ENCODE measurements at regions not wholly inside any gene's neighbourhood (a gene's known extent, or its start where the extent isn't known, plus 50 kb on each side); places are given as distances from the start of the nearest gene placed in this dataset.

- TF ChIP-seq CTCF (IDR thresholded peaks at IDR 0.05; ENCODE audit: unreplicated experiment), result no peak
- no peak overlapping the region for H3K4me3 Mint-ChIP-seq (ENCODE audit: low read depth)
- H3K27me3 Mint-ChIP-seq, result no peaks in the 10 kb centered on the region
- H3K36me3 Mint-ChIP-seq (ENCODE audit: insufficient read depth), result no peaks in the 10 kb centered on the region
- peaks cover 9% of the 10 kb centered on the region for H3K9me3 Mint-ChIP-seq (ENCODE audit: low read depth)
- no peaks in the 10 kb centered on the region for H3K4me1 Mint-ChIP-seq (ENCODE audit: low read depth)
- DNase-seq (ENCODE audit: low spot score, unreplicated experiment), result no peak
- H3K27ac Mint-ChIP-seq, result no peak overlapping the region
These were observed 712.2 kb upstream of the POM121L12 start for GRCh38 chr7:52323202-52323746.

GRCh38 chr7:52320610-52321009 lies 714.8 kb upstream of the POM121L12 start:
- TF ChIP-seq CTCF (IDR thresholded peaks at IDR 0.05; ENCODE audit: unreplicated experiment), result no peak
- peaks cover 8% of the 10 kb centered on the region for H3K9me3 Mint-ChIP-seq (ENCODE audit: low read depth)
- no peaks in the 10 kb centered on the region for H3K36me3 Mint-ChIP-seq (ENCODE audit: insufficient read depth)

GRCh38 chr7:52317921-52318320 lies 717.5 kb upstream of the POM121L12 start:
- no peak for DNase-seq (ENCODE audit: low spot score, unreplicated experiment)
- peaks cover 8% of the 10 kb centered on the region for H3K9me3 Mint-ChIP-seq (ENCODE audit: low read depth)
- no peaks in the 10 kb centered on the region for H3K36me3 Mint-ChIP-seq (ENCODE audit: insufficient read depth)
- H3K4me1 Mint-ChIP-seq (ENCODE audit: low read depth), result no peaks in the 10 kb centered on the region
- H3K27me3 Mint-ChIP-seq, result no peaks in the 10 kb centered on the region
- no peak overlapping the region for H3K27ac Mint-ChIP-seq
- H3K4me3 Mint-ChIP-seq (ENCODE audit: low read depth), result no peak overlapping the region
- TF ChIP-seq CTCF (IDR thresholded peaks at IDR 0.05; ENCODE audit: unreplicated experiment), result no peak

More at GRCh38 chr7:52320610-52321009, 714.8 kb upstream of the POM121L12 start:
- Mint-ChIP-seq H3K27ac (no peak overlapping the region), H3K4me1 (ENCODE audit: low read depth) (no peaks in the 10 kb centered on the region), H3K27me3 (no peaks in the 10 kb centered on the region), H3K4me3 (ENCODE audit: low read depth) (no peak overlapping the region)
- no peak for DNase-seq (ENCODE audit: low spot score, unreplicated experiment)

GRCh38 chr7:52311886-52312285 lies 723.5 kb upstream of the POM121L12 start:
- Mint-ChIP-seq H3K27ac (no peak overlapping the region), H3K4me3 (ENCODE audit: low read depth) (no peak overlapping the region), H3K4me1 (ENCODE audit: low read depth) (no peaks in the 10 kb centered on the region), H3K27me3 (no peaks in the 10 kb centered on the region), H3K9me3 (ENCODE audit: low read depth) (no peaks in the 10 kb centered on the region), H3K36me3 (ENCODE audit: insufficient read depth) (no peaks in the 10 kb centered on the region)
- DNase-seq (ENCODE audit: low spot score, unreplicated experiment), result no peak
- no peak for TF ChIP-seq CTCF (IDR thresholded peaks at IDR 0.05; ENCODE audit: unreplicated experiment)

- no peak overlapping the region for H3K4me3 Mint-ChIP-seq (ENCODE audit: low read depth)
- H3K4me1 Mint-ChIP-seq (ENCODE audit: low read depth), result no peaks in the 10 kb centered on the region
- H3K27me3 Mint-ChIP-seq, result no peaks in the 10 kb centered on the region
- no peak overlapping the region for H3K27ac Mint-ChIP-seq
- H3K9me3 Mint-ChIP-seq (ENCODE audit: low read depth), result no peaks in the 10 kb centered on the region
- TF ChIP-seq CTCF (IDR thresholded peaks at IDR 0.05; ENCODE audit: unreplicated experiment), result no peak
- DNase-seq (ENCODE audit: low spot score, unreplicated experiment), result no peak
- no peaks in the 10 kb centered on the region for H3K36me3 Mint-ChIP-seq (ENCODE audit: insufficient read depth)
These were observed 725.8 kb upstream of the POM121L12 start for GRCh38 chr7:52309631-52310030.

Measured in progenitor cell of endocrine pancreas (in vitro differentiated cells).